H9 (cell line): ENCODE measurements at regions not wholly inside any gene's neighbourhood (a gene's known extent, or its start where the extent isn't known, plus 50 kb on each side); places are given as distances from the start of the nearest gene placed in this dataset.

Source experiments
- DNase-seq: peaks from one replicate; pipeline ENCODE4 v3.0.0-alpha.2; 2017
- H2AFZ ChIP-seq: one replicate; pipeline ENCODE4 v1.6.1; 2013; ENCODE audit warnings: mild to moderate bottlenecking, low read length, control low read depth, moderate library complexity
- H2AK5ac ChIP-seq: 2 replicates; pipeline ENCODE4 v1.6.1; 2013; ENCODE audit warnings: low read length, control low read depth, mixed read lengths; ENCODE audit not compliant: insufficient read length
- H2BK120ac ChIP-seq: one replicate; pipeline ENCODE4 v1.6.1; 2013; ENCODE audit warnings: low read depth, mild to moderate bottlenecking, low read length, control low read depth, inconsistent platforms; ENCODE audit not compliant: poor library complexity, severe bottlenecking
- H2BK12ac ChIP-seq: 2 replicates; pipeline ENCODE4 v1.6.1; 2013; ENCODE audit warnings: low read length, control low read depth, mixed read lengths, low read depth; ENCODE audit not compliant: insufficient read length
- H2BK15ac ChIP-seq: 2 replicates; pipeline ENCODE4 v1.6.1; 2013; ENCODE audit warnings: low read depth, low read length, control low read depth
- H2BK20ac ChIP-seq: one replicate; pipeline ENCODE4 v1.6.1; 2013; ENCODE audit warnings: low read depth, mild to moderate bottlenecking, low read length, control low read depth, inconsistent platforms; ENCODE audit not compliant: poor library complexity, severe bottlenecking
- H2BK5ac ChIP-seq: 2 replicates; pipeline ENCODE4 v1.6.1; 2013; ENCODE audit warnings: low read length, control low read depth, mixed read lengths; ENCODE audit not compliant: insufficient read length
- H3K14ac ChIP-seq: 2 replicates; pipeline ENCODE4 v1.6.1; 2013; ENCODE audit warnings: low read length, control low read depth; ENCODE audit not compliant: insufficient read depth
- H3K18ac ChIP-seq: 2 replicates; pipeline ENCODE4 v1.6.1; 2013; ENCODE audit warnings: low read depth, mild to moderate bottlenecking, mixed read lengths, low read length, control low read depth; ENCODE audit not compliant: insufficient read length
- H3K23ac ChIP-seq: 2 replicates; pipeline ENCODE4 v1.6.1; 2013; ENCODE audit warnings: low read length, control low read depth, mixed read lengths, low read depth; ENCODE audit not compliant: insufficient read length
- H3K23me2 ChIP-seq: 2 replicates; pipeline ENCODE4 v1.6.1; 2013; ENCODE audit warnings: low read depth, mild to moderate bottlenecking, mixed read lengths, low read length, control low read depth; ENCODE audit not compliant: insufficient read length, poor library complexity, severe bottlenecking
- H3K27ac ChIP-seq: 2 replicates; pipeline ENCODE4 v1.5.1; 2013; ENCODE audit warnings: low read length, control low read depth, mixed read lengths, low read depth; ENCODE audit not compliant: insufficient read length
- H3K27me3 ChIP-seq: 2 replicates; pipeline ENCODE4 v1.6.1; 2013; ENCODE audit warnings: low read length, control low read depth, inconsistent platforms; ENCODE audit not compliant: insufficient read depth
- H3K4ac ChIP-seq: 2 replicates; pipeline ENCODE4 v1.6.1; 2013; ENCODE audit warnings: low read depth, mild to moderate bottlenecking, control low read depth, inconsistent platforms, low read length, moderate library complexity
- H3K4me1 ChIP-seq: 2 replicates; pipeline ENCODE4 v1.6.1; 2013; ENCODE audit warnings: low read length, control low read depth, inconsistent platforms; ENCODE audit not compliant: insufficient read depth
- H3K4me2 ChIP-seq: 2 replicates; pipeline ENCODE4 v1.6.1; 2013; ENCODE audit warnings: low read length, control low read depth, mixed read lengths; ENCODE audit not compliant: insufficient read length, insufficient read depth
- H3K56ac ChIP-seq: 2 replicates; pipeline ENCODE4 v1.6.1; 2013; ENCODE audit warnings: low read depth, mild to moderate bottlenecking, mixed read lengths, low read length, control low read depth; ENCODE audit not compliant: insufficient read length
- H3K79me1 ChIP-seq: 2 replicates; pipeline ENCODE4 v1.6.1; 2013; ENCODE audit warnings: low read depth, mild to moderate bottlenecking, moderate library complexity, low read length, control low read depth, inconsistent platforms; ENCODE audit not compliant: insufficient read depth, poor library complexity, severe bottlenecking
- H3K79me2 ChIP-seq: 2 replicates; pipeline ENCODE4 v1.6.1; 2013; ENCODE audit warnings: low read length, control low read depth, inconsistent platforms; ENCODE audit not compliant: insufficient read depth
- H3K9ac ChIP-seq: 2 replicates; pipeline ENCODE4 v1.6.1; 2013; ENCODE audit warnings: low read length, control low read depth, mixed read lengths; ENCODE audit not compliant: insufficient read length; ENCODE audit errors: extremely low read depth
- H3K9me3 ChIP-seq: one replicate; pipeline ENCODE4 v1.6.1; 2013; ENCODE audit warnings: low read depth, low read length, inconsistent platforms; ENCODE audit not compliant: control insufficient read depth
- H3T11ph ChIP-seq: one replicate; pipeline ENCODE4 v1.6.1; 2013; ENCODE audit warnings: mild to moderate bottlenecking, low read length, control low read depth, inconsistent platforms
- H4K20me1 ChIP-seq: one replicate; pipeline ENCODE4 v1.6.1; 2013; ENCODE audit not compliant: control insufficient read depth, insufficient read length, insufficient read depth
- H4K5ac ChIP-seq: 2 replicates; pipeline ENCODE4 v1.6.1; 2013; ENCODE audit warnings: low read depth, mild to moderate bottlenecking, mixed read lengths, low read length, control low read depth; ENCODE audit not compliant: insufficient read length
- H4K8ac ChIP-seq: replicated peaks from 2 replicates; pipeline ENCODE4 v1.6.1; 2013; ENCODE audit warnings: low read length, control low read depth, mixed read lengths, low read depth; ENCODE audit not compliant: insufficient read length
- H4K91ac ChIP-seq: 2 replicates; pipeline ENCODE4 v1.6.1; 2013; ENCODE audit warnings: low read depth, mild to moderate bottlenecking, moderate library complexity, mixed read lengths, low read length, control low read depth; ENCODE audit not compliant: insufficient read length
- H3K27ac Mint-ChIP-seq, 3 experiments: 2 replicates in 2 of 3; 3 replicates in 1 of 3; pipeline ENCODE4 v1.8.0; 2020 to 2021; ENCODE audit warnings: mixed read lengths in 3 of 3, mild to moderate bottlenecking in 1 of 3, moderate library complexity in 1 of 3
- H3K27me3 Mint-ChIP-seq: 2 replicates; pipeline ENCODE4 v1.8.0; 2021; ENCODE audit warnings: low read depth, mild to moderate bottlenecking, moderate library complexity, mixed read lengths
- H3K36me3 Mint-ChIP-seq, 3 experiments: 2 replicates in 2 of 3; 3 replicates in 1 of 3; pipeline ENCODE4 v1.8.0; 2020 to 2021; ENCODE audit warnings: low read depth in 3 of 3, mixed read lengths in 3 of 3; ENCODE audit not compliant: insufficient read depth in 1 of 3
- H3K4me1 Mint-ChIP-seq, 2 experiments: 2 replicates each; pipeline ENCODE4 v1.8.0; 2020; ENCODE audit warnings: mixed read lengths in 2 of 2
- H3K4me3 Mint-ChIP-seq, 2 experiments: 2 replicates in 1 of 2; 3 replicates in 1 of 2; pipeline ENCODE4 v1.8.0; 2020 to 2021; ENCODE audit warnings: mild to moderate bottlenecking in 2 of 2, mixed read lengths in 2 of 2, moderate library complexity in 1 of 2
- H3K9me3 Mint-ChIP-seq, 2 experiments: 2 replicates in 1 of 2; 3 replicates in 1 of 2; pipeline ENCODE4 v1.8.0; 2020; ENCODE audit warnings: mild to moderate bottlenecking in 2 of 2, mixed read lengths in 2 of 2, moderate library complexity in 1 of 2
- CTCF ChIP-seq: fragments of 200-600 bp; sonication (generic); conservative IDR thresholded peaks from 3 replicates; pipeline ENCODE4 v1.8.0; 2021; ENCODE audit warnings: antibody characterized with exemption, mild to moderate bottlenecking
- WGBS: extraction: QIAGEN DNeasy Blood & Tissue Kit; methylation state at CpG from one replicate; pipeline ENCODE4 v1.1.7; 2013; ENCODE audit warnings: missing lambda C conversion rate, low lambda C conversion rate, mixed read lengths; ENCODE audit not compliant: insufficient read length; ENCODE audit errors: extremely low coverage; 5-methylcytosine and 5-hydroxymethylcytosine counted together

GRCh38 chr5:145450286-145450885 is 384.8 kb downstream of the PRELID2 start:
- Histone ChIP-seq H3T11ph (no peak overlapping the region), H3K79me2 (no peaks in the 10 kb centered on the region), H3K4me2 (no peak overlapping the region), H3K4ac (no peak overlapping the region), H2AFZ (no peak overlapping the region), H2BK12ac (no peak overlapping the region), H3K18ac (no peak overlapping the region), H4K8ac (no peak overlapping the region), H3K4me1 (no peaks in the 10 kb centered on the region), H2BK15ac (no peak overlapping the region), H4K20me1 (no peaks in the 10 kb centered on the region), H3K9ac (no peak overlapping the region), H2BK120ac (no peak overlapping the region), H3K23me2 (no peaks in the 10 kb centered on the region), H3K14ac (no peak overlapping the region), H4K5ac (no peak overlapping the region), H3K27ac (no peak overlapping the region), H2BK5ac (no peak overlapping the region), H4K91ac (no peak overlapping the region), H3K27me3 (no peaks in the 10 kb centered on the region), H3K56ac (no peak overlapping the region), H3K79me1 (no peaks in the 10 kb centered on the region), H3K9me3 (no peaks in the 10 kb centered on the region), H2BK20ac (no peak overlapping the region), H2AK5ac (no peak overlapping the region), H3K23ac (no peak overlapping the region)
- no peaks in the 10 kb centered on the region; a peak in 3 of 7 replicates for H3K36me3 Mint-ChIP-seq
- no peaks in the 10 kb centered on the region; a peak in 1 of 5 replicates for H3K9me3 Mint-ChIP-seq
- no peak overlapping the region for H3K4me3 Mint-ChIP-seq
- TF ChIP-seq CTCF = no peak
- H3K27me3 Mint-ChIP-seq = no peaks in the 10 kb centered on the region; the same call in 1 of the 2 replicates
- no peak for DNase-seq
- no peak overlapping the region for H3K27ac Mint-ChIP-seq
- WGBS = no CpG with 5 or more reads among the region's 5 CpGs
- H3K4me1 Mint-ChIP-seq = no peaks in the 10 kb centered on the region
